Inflammatory macrophage treated with lipopolysaccharide for 1 hour (primary cell): ENCODE measurements at regions not wholly inside any gene's neighbourhood (a gene's known extent, or its start where the extent isn't known, plus 50 kb on each side); places are given as distances from the start of the nearest gene placed in this dataset.
"Not testable (repeated sequence)": the region's sequence is repeated elsewhere in the genome, so short reads cannot be mapped to it uniquely, and the experiment has no call there.

Source experiments
- DNase-seq, 2 donors: peaks; one replicate each; pipeline ENCODE4 v3.0.0-alpha.2; 2020 to 2022

GRCh38 chr14:82636426-82636825, 1102.8 kb upstream of the SEL1L start:
- DNase-seq, result no peak

- DNase-seq, result no peak
Observed at GRCh38 chr14:82641050-82641540, 1107.4 kb upstream of the SEL1L start.

- no peak for DNase-seq
Observed at GRCh38 chr14:82642425-82642824, 1108.8 kb upstream of the SEL1L start.

GRCh38 chr14:82647088-82647810, 1113.6 kb upstream of the SEL1L start:
- DNase-seq, result no peak

- no peak for DNase-seq
Observed at GRCh38 chr14:82655770-82656169, 1122.1 kb upstream of the SEL1L start.

- no peak for DNase-seq
Observed at GRCh38 chr14:82657186-82657675, 1123.6 kb upstream of the SEL1L start.

GRCh38 chr14:82661258-82661657, 1127.6 kb upstream of the SEL1L start:
- DNase-seq, result no peak

- DNase-seq, result no peak
Observed at GRCh38 chr14:82667006-82667405, 1133.4 kb upstream of the SEL1L start.

- DNase-seq, result no peak
Observed at GRCh38 chr14:82667501-82667900, 1133.8 kb upstream of the SEL1L start.

GRCh38 chr14:82676403-82676802, 1142.8 kb upstream of the SEL1L start:
- DNase-seq, result no peak

GRCh38 chr14:82689948-82690347, 1156.3 kb upstream of the SEL1L start:
- DNase-seq, result no peak

GRCh38 chr14:82691191-82691590, 1157.5 kb upstream of the SEL1L start:
- DNase-seq, result not testable (repeated sequence)

- DNase-seq, result no peak
Observed at GRCh38 chr14:82694820-82695219, 1161.2 kb upstream of the SEL1L start.

GRCh38 chr14:82704218-82704617, 1170.6 kb upstream of the SEL1L start:
- DNase-seq, result no peak

GRCh38 chr14:82710267-82710841, 1176.7 kb upstream of the SEL1L start:
- peak; percentile 8 to 57 for DNase-seq

- DNase-seq, result no peak
Observed at GRCh38 chr14:82719617-82720016, 1186.0 kb upstream of the SEL1L start.

- no peak for DNase-seq
Observed at GRCh38 chr14:82720431-82720830, 1186.8 kb upstream of the SEL1L start.

GRCh38 chr14:82720946-82721345, 1187.3 kb upstream of the SEL1L start:
- no peak for DNase-seq

- no peak for DNase-seq
Observed at GRCh38 chr14:82724316-82724715, 1190.7 kb upstream of the SEL1L start.

GRCh38 chr14:82725213-82725612, 1191.6 kb upstream of the SEL1L start:
- DNase-seq, result no peak

GRCh38 chr14:82731526-82731925, 1197.9 kb upstream of the SEL1L start:
- no peak for DNase-seq

- no peak for DNase-seq
Observed at GRCh38 chr14:82740547-82740946, 1206.9 kb upstream of the SEL1L start.

GRCh38 chr14:82755476-82755875, 1221.8 kb upstream of the SEL1L start:
- DNase-seq, result no peak

GRCh38 chr14:82755923-82756322, 1222.3 kb upstream of the SEL1L start:
- DNase-seq, result no peak

- no peak for DNase-seq
Observed at GRCh38 chr14:82757776-82758175, 1224.1 kb upstream of the SEL1L start.
